GM23248 (cell line): ENCODE measurements at regions not wholly inside any gene's neighbourhood (a gene's known extent, or its start where the extent isn't known, plus 50 kb on each side); places are given as distances from the start of the nearest gene placed in this dataset.

ENCODE experiments used
- DNase-seq: peaks from one replicate; pipeline ENCODE4 v3.0.0-alpha.2; 2015
- H2AFZ ChIP-seq: fragments of 200-600 bp; sonication (generic); 2 replicates; pipeline ENCODE4 v1.6.1; 2016; ENCODE audit warnings: antibody characterized with exemption
- H3F3A ChIP-seq: fragments of 200-600 bp; sonication (generic); 2 replicates; pipeline ENCODE4 v1.6.1; 2016; ENCODE audit warnings: mild to moderate bottlenecking, antibody characterized with exemption, mixed run types; ENCODE audit not compliant: insufficient read depth
- H3K27ac ChIP-seq: fragments of 200-600 bp; sonication (generic); 2 replicates; pipeline ENCODE4 v1.5.1; 2016; ENCODE audit warnings: mild to moderate bottlenecking
- H3K27me3 ChIP-seq: fragments of 200-600 bp; sonication (generic); replicated peaks from 2 replicates; pipeline ENCODE4 v1.6.1; 2016; ENCODE audit warnings: mild to moderate bottlenecking; ENCODE audit not compliant: insufficient read depth
- H3K36me3 ChIP-seq: fragments of 200-600 bp; sonication (generic); 2 replicates; pipeline ENCODE4 v1.6.1; 2016; ENCODE audit warnings: low read depth, mild to moderate bottlenecking
- H3K4me1 ChIP-seq: fragments of 200-600 bp; sonication (generic); 2 replicates; pipeline ENCODE4 v1.6.1; 2016; ENCODE audit warnings: mild to moderate bottlenecking; ENCODE audit not compliant: insufficient read depth
- H3K4me2 ChIP-seq: fragments of 200-600 bp; sonication (generic); one replicate; pipeline ENCODE4 v1.6.1; 2016; ENCODE audit warnings: mild to moderate bottlenecking; ENCODE audit not compliant: unreplicated experiment
- H3K4me3 ChIP-seq: fragments of 200-600 bp; sonication (generic); 2 replicates; pipeline ENCODE4 v1.5.1; 2016; ENCODE audit warnings: mild to moderate bottlenecking
- H3K79me2 ChIP-seq: fragments of 200-600 bp; sonication (generic); 2 replicates; pipeline ENCODE4 v1.6.1; 2016; ENCODE audit warnings: mild to moderate bottlenecking; ENCODE audit not compliant: insufficient read depth
- H3K9ac ChIP-seq: fragments of 200-600 bp; sonication (generic); 2 replicates; pipeline ENCODE4 v1.6.1; 2016; ENCODE audit warnings: mild to moderate bottlenecking
- H3K9me2 ChIP-seq: fragments of 200-600 bp; sonication (generic); 2 replicates; pipeline ENCODE4 v1.6.1; 2016; ENCODE audit warnings: mixed run types, mild to moderate bottlenecking, moderate library complexity; ENCODE audit not compliant: insufficient read depth
- H3K9me3 ChIP-seq: fragments of 200-600 bp; sonication (generic); one replicate; pipeline ENCODE4 v1.6.1; 2017; ENCODE audit warnings: low read depth
- H4K20me1 ChIP-seq: fragments of 200-600 bp; sonication (generic); 2 replicates; pipeline ENCODE4 v1.6.0; 2016; ENCODE audit not compliant: insufficient read depth
- EZH2 ChIP-seq: fragments of 200-600 bp; sonication (generic); IDR thresholded peaks from 2 replicates; pipeline ENCODE4 v1.6.1; 2018; ENCODE audit warnings: antibody characterized with exemption, mild to moderate bottlenecking; ENCODE audit not compliant: insufficient read depth, poor library complexity, severe bottlenecking
- EZH2phosphoT487 ChIP-seq: fragments of 200-600 bp; sonication (generic); IDR thresholded peaks from 2 replicates; pipeline ENCODE4 v1.6.1; 2018; ENCODE audit warnings: antibody characterized with exemption, moderate library complexity, mild to moderate bottlenecking, low read depth; ENCODE audit not compliant: insufficient read depth
- WGBS, 2 experiments: methylation state at CpG; one replicate each; pipeline ENCODE4 v1.1.6; 2015 to 2017; ENCODE audit warnings: low lambda C conversion rate in 2 of 2, low coverage in 1 of 2; ENCODE audit errors: missing lambda C conversion rate in 2 of 2; 5-methylcytosine and 5-hydroxymethylcytosine counted together
- in situ Hi-C: fragments of 300-500 bp; cut with MboI; formaldehyde crosslinking; loops from 2 replicates; pipeline ENCODE4 v1.15.0; 2020

GRCh38 chr7:51456431-51457060 lies 139.9 kb upstream of the COBL start:
- Histone ChIP-seq H3K4me3 (no peak overlapping the region), H3K36me3 (no peaks in the 10 kb centered on the region), H3K79me2 (no peaks in the 10 kb centered on the region), H2AFZ (no peak overlapping the region), H3K27me3 (no peaks in the 10 kb centered on the region), H3K4me1 (no peaks in the 10 kb centered on the region), H4K20me1 (no peaks in the 10 kb centered on the region), H3F3A (no peaks in the 10 kb centered on the region), H3K4me2 (no peak overlapping the region), H3K9me3 (no peaks in the 10 kb centered on the region), H3K9ac (no peak overlapping the region), H3K9me2 (no peaks in the 10 kb centered on the region), H3K27ac (no peak overlapping the region)
- 0 to 2% methylated on average over 2 of the region's 2 CpGs for WGBS, 2 experiments
- in situ Hi-C loops = no loop called here
- DNase-seq = no peak
- no peak for TF ChIP-seq EZH2phosphoT487
- TF ChIP-seq EZH2 = no peak

DNA sequence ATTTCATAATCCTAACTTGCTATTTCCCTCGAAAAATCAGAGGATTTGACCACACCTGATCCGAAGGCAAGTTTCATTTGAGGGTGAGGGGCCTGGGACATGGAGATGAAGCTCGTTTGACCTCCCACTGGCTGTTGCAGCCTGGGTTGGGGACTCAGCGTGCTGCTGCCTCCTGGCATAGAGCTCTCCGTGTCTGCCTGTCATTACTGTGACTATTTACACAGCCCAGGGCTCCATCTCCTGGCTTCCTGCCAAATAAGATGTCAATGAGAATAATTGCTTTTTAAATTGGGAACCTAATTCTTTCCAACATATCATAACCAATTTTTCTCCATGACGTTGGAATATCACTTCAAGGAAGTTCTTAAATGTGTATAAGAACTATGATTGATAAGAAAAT lies 139.3 kb upstream of the COBL start:
- in situ Hi-C loops = no loop called here
- 3 to 8% methylated on average over 6 of the region's 6 CpGs for WGBS, 2 experiments
- Histone ChIP-seq H2AFZ (no peak overlapping the region), H3K36me3 (no peaks in the 10 kb centered on the region), H3K27me3 (no peaks in the 10 kb centered on the region), H3K9ac (no peak overlapping the region), H3K4me1 (no peaks in the 10 kb centered on the region), H3F3A (no peaks in the 10 kb centered on the region), H3K9me3 (no peaks in the 10 kb centered on the region), H3K4me2 (no peak overlapping the region), H3K9me2 (no peaks in the 10 kb centered on the region), H3K27ac (no peak overlapping the region), H3K79me2 (no peaks in the 10 kb centered on the region), H3K4me3 (no peak overlapping the region), H4K20me1 (no peaks in the 10 kb centered on the region)
- no peak for DNase-seq
- TF ChIP-seq EZH2phosphoT487 (no peak), EZH2 (no peak)

GRCh38 chr7:51455513-51455912 lies 138.9 kb upstream of the COBL start:
- in situ Hi-C loops = no loop called here
- Histone ChIP-seq H3K9me2 (no peaks in the 10 kb centered on the region), H3K4me1 (no peaks in the 10 kb centered on the region), H3K9ac (no peak overlapping the region), H3K9me3 (no peaks in the 10 kb centered on the region), H3K4me3 (no peak overlapping the region), H4K20me1 (no peaks in the 10 kb centered on the region), H3K79me2 (no peaks in the 10 kb centered on the region), H2AFZ (no peak overlapping the region), H3K27me3 (no peaks in the 10 kb centered on the region), H3K27ac (no peak overlapping the region), H3K4me2 (no peak overlapping the region), H3K36me3 (no peaks in the 10 kb centered on the region), H3F3A (no peaks in the 10 kb centered on the region)
- no peak for DNase-seq
- WGBS, 2 experiments = 10 to 13% methylated on average over 3 of the region's 3 CpGs
- TF ChIP-seq EZH2 = no peak

GRCh38 chr7:51455086-51455485 lies 138.5 kb upstream of the COBL start:
- no peaks in the 10 kb centered on the region for H3K36me3 ChIP-seq
- no peaks in the 10 kb centered on the region for H3K9me3 ChIP-seq
- WGBS, 2 experiments = 8 to 16% methylated on average over 3 of the region's 3 CpGs
- no peaks in the 10 kb centered on the region for H3K27me3 ChIP-seq
- no peaks in the 10 kb centered on the region for H3K4me1 ChIP-seq
- no peaks in the 10 kb centered on the region for H3K9me2 ChIP-seq
- no peaks in the 10 kb centered on the region for H3K79me2 ChIP-seq
- H3K27ac ChIP-seq = no peak overlapping the region
- TF ChIP-seq EZH2phosphoT487 (no peak), EZH2 (no peak)
- in situ Hi-C loops = no loop called here
- H4K20me1 ChIP-seq = no peaks in the 10 kb centered on the region
- no peak overlapping the region for H3K4me3 ChIP-seq
- no peak overlapping the region for H3K9ac ChIP-seq
- no peak overlapping the region for H2AFZ ChIP-seq
- no peak overlapping the region for H3K4me2 ChIP-seq
- H3F3A ChIP-seq = no peaks in the 10 kb centered on the region
- DNase-seq = no peak

DNA sequence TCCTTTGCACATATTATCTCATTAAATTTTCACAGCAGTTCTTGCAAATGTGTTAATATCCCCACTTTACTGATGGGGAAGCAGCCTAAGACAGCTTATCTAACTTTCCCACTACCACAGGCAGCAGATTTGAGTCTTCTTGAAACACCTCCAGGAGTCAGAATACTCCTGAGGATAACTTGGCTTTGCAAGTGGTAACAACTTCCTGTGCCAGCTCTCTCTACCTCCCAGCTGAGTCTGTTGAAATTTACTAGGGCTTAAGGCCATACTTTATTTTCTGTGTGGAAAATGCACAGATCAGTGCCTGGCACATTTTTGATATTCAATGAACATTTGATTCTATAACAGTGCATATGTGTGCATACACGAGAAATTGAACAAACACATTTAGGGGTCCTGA lies 136.1 kb upstream of the COBL start:
- 29 to 47% methylated on average over 1 of the region's 1 CpG for WGBS, 2 experiments
- DNase-seq = no peak
- in situ Hi-C loops = no loop called here
- Histone ChIP-seq H3K27me3 (no peaks in the 10 kb centered on the region), H3K36me3 (no peaks in the 10 kb centered on the region), H4K20me1 (no peaks in the 10 kb centered on the region), H3K9ac (no peak overlapping the region), H3F3A (no peaks in the 10 kb centered on the region), H3K4me2 (no peak overlapping the region), H3K4me1 (no peaks in the 10 kb centered on the region), H3K9me3 (no peaks in the 10 kb centered on the region), H3K9me2 (no peaks in the 10 kb centered on the region), H3K4me3 (no peak overlapping the region), H2AFZ (no peak overlapping the region), H3K79me2 (no peaks in the 10 kb centered on the region), H3K27ac (no peak overlapping the region)
- no peak for TF ChIP-seq EZH2phosphoT487
- no peak for TF ChIP-seq EZH2
